Daoy (cell line): ENCODE measurements at regions not wholly inside any gene's neighbourhood (a gene's known extent, or its start where the extent isn't known, plus 50 kb on each side); places are given as distances from the start of the nearest gene placed in this dataset.
"Not testable (repeated sequence)": the region's sequence is repeated elsewhere in the genome, so short reads cannot be mapped to it uniquely, and the experiment has no call there.

Source experiments
- DNase-seq: peaks from one replicate; pipeline ENCODE4 v3.0.0-alpha.2; 2015; ENCODE audit warnings: low read depth

- no peak for DNase-seq
Measured at GRCh38 chr4:28378109-28378830, 1517.6 kb downstream of the STIM2 start.

GRCh38 chr4:28385801-28386200, 1525.2 kb downstream of the STIM2 start:
- DNase-seq = no peak

- DNase-seq = no peak
Measured at GRCh38 chr4:28386776-28387175, 1526.1 kb downstream of the STIM2 start.

- no peak for DNase-seq
Measured at GRCh38 chr4:28388471-28388870, 1527.8 kb downstream of the STIM2 start.

- DNase-seq = no peak
Measured at GRCh38 chr4:28391877-28392276, 1531.2 kb downstream of the STIM2 start.

- DNase-seq = peak; percentile 1
Measured at GRCh38 chr4:28402751-28403150, 1542.1 kb downstream of the STIM2 start.

GRCh38 chr4:28421221-28421620, 1560.6 kb downstream of the STIM2 start:
- no peak for DNase-seq

- DNase-seq = no peak
Measured at GRCh38 chr4:28426251-28426650, 1565.6 kb downstream of the STIM2 start.

GRCh38 chr4:28427306-28428085, 1566.9 kb downstream of the STIM2 start:
- DNase-seq = no peak

- DNase-seq = no peak
Measured at GRCh38 chr4:28432348-28433025, 1571.8 kb downstream of the STIM2 start.

- DNase-seq = no peak
Measured at GRCh38 chr4:28435314-28435713, 1574.7 kb downstream of the STIM2 start.

GRCh38 chr4:28436191-28437080, 1575.8 kb downstream of the STIM2 start:
- DNase-seq = no peak

- no peak for DNase-seq
Measured at GRCh38 chr4:28443371-28443770, 1582.7 kb downstream of the STIM2 start.

GRCh38 chr4:28443801-28444412, 1583.3 kb downstream of the STIM2 start:
- no peak for DNase-seq

GRCh38 chr4:28444886-28445496, 1584.3 kb downstream of the STIM2 start:
- DNase-seq = no peak

GRCh38 chr4:28449085-28449484, 1588.4 kb downstream of the STIM2 start:
- no peak for DNase-seq

- DNase-seq = no peak
Measured at GRCh38 chr4:28451346-28451745, 1590.7 kb downstream of the STIM2 start.

GRCh38 chr4:28462766-28463700, 1602.4 kb downstream of the STIM2 start:
- no peak for DNase-seq

GRCh38 chr4:28464823-28465222, 1604.2 kb downstream of the STIM2 start:
- DNase-seq = no peak

GRCh38 chr4:28466886-28467285, 1606.2 kb downstream of the STIM2 start:
- not testable (repeated sequence) for DNase-seq
